ENCODE measurements at regions not wholly inside any gene's neighbourhood (a gene's known extent, or its start where the extent isn't known, plus 50 kb on each side); places are given as distances from the start of the nearest gene placed in this dataset.
"Not testable (repeated sequence)": the region's sequence is repeated elsewhere in the genome, so short reads cannot be mapped to it uniquely, and the experiment has no call there.

DNA sequence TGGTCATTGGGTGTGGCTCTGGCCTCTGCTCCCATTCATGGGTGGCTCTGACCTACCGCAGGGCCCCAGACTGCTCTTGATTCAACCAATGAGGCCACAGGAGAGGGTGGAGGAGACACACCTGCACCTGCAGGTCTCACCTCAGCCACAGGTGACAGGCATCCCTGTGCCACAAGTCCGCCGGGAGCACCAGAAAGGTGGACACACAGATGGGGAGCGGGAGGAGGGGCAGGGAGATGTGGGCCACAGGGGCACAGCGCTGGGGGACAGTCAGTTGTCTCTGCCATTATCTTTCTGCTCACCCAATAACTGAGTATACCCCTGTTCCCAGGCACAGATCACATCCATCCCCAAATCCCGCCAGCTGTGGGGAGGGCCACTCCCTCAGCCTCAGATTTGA lies 189.1 kb upstream of the SALL3 start:
- no peak for DNase-seq (ENCODE audit: low read depth)

DNA sequence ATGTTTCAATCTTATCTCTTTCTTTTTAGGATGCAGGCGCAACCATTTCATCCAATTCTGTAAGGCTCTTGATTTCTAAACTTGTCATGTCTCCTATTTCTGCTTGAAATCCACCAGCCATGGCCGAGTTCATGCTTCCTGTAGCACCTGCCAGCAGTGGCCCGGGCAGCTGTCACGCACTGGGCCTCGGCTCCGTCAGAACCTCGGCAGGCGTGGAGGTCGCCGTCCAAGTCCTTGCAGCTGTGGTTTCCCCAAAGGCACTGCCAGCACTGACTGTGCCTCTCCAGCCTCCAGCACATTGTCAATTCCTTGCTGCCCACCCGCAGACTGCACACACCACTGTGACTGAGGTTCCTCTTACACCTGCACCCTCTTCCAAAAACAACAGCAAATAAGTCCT lies 188.7 kb upstream of the SALL3 start:
- no peak for DNase-seq (ENCODE audit: low read depth)

DNA sequence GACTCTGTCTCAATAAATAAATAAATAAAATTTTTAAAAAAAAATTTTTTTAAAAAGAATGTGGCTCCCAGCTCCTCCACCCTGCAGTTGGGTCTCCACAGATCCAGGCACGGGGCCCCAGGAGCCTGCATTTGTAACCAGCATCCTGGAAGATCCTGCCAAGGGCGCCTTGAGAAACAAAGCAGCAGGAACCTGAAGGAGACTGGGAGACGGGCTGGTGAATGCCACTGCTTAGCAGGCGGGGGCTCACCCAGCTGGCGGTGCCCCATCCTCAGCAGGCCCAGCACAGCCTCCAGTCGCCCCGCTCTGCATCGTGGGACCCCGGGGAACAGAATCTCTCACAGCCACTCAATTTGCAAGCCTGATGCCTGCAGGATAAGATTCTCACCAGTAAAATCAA lies 187.5 kb upstream of the SALL3 start:
- no peak for DNase-seq (ENCODE audit: low read depth)

DNA sequence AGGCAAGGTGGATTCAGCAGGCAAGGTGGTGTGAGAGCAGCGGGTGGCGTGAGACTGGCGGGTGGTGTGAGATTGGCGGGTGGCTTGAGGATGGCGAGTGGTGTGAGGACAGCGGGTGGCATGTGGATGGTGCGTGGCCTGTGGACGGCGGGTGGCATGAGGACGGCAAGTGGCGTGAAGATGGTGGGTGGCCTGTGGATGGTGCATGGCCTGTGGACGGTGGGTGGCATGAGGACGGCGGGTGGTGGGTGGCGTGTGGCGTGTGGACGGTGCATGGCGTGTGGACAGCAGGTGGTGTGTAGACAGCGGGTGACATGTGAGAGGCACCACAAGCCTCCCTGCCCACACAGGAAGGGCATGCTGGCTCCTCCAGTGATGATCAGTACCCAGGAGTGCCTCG lies 186.9 kb upstream of the SALL3 start:
- no peak for DNase-seq (ENCODE audit: low read depth)

DNA sequence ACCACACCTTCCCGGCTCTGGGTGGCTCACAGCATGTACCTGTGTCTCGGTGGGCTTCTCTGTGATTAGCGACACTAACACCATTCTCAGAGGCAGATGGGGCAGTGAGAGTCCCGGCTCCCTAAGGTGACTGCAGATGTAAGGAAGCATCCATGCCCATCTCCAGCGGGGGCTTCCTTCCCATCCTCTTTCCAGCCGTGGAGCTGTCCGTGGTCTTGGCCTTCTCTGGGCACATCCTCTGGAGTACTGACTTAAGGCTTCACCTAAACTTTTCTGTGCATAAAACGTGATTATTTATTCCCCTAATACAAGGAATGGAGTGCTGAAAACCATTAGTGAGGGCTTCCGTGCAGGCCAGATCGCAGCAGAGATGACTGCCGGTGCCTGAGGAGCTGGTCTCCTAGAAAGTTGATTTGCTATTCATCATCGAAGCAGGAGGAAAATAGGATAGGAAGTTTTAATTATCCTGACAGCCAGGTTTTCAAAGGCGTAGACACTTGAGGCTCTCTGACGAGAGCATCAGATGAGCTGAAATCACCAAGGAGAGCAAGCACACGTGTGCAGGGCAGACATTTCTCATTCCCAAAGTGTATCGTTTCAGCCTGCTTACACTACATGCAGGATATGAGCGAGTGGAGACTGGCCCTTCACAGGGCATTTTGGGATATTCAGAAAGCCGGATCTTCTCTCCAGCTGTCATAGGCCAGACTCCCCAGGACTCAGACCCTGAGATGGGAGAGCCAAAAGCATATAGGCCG lies 186.1 kb upstream of the SALL3 start:
- no peak for DNase-seq (ENCODE audit: low read depth)

DNA sequence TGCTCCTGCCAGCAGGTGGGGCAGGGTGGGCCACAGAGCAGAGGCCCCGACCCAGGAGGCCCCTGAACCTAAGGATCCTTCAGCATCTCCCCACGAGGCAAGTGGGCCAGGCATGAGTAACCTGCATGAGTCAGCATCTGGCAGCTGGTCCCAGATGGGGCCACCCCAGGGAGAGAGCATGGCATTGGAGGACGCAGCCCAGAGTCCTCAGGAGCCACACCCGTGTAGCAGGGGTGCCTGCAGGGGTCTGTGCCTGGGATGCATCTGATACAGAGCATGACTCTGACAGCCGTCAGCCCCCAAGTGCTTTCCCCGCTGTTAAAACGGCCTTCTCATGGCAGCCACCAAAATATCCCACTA lies 185.6 kb upstream of the SALL3 start:
- DNase-seq (ENCODE audit: low read depth): no peak

DNA sequence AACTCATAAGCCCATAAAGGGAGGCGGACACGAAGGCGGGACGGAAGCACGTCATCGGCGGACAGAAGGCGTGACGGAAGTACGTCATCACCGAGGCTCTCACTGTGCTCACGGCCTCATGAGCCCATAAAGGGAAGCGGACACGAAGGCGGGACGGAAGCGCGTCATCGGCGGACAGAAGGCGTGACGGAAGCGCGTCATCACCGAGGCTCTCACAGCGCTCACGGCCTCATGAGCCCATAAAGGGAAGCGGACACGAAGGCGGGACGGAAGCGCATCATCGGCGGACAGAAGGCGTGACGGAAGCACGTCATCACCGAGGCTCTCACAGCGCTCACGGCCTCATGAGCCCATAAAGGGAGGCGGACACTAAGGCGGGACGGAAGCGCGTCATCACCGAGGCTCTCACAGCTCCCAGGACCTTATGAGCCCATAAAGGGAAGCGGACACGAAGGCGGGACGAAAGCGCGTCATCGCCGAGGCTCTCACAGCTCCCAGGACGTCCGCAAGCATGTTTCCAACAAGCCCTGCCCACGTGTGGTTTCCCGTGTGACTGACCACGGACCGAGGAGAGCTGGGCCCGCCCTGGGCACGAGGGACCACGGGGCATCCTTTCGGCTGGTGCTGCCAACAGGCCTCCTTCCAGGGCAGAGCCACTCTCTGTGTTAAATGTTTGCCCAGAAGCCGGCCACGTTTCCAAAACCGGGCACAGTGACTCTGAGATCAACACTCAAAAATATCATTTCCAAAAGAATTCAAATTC lies 182.7 kb upstream of the SALL3 start:
- DNase-seq (ENCODE audit: low read depth): no peak

DNA sequence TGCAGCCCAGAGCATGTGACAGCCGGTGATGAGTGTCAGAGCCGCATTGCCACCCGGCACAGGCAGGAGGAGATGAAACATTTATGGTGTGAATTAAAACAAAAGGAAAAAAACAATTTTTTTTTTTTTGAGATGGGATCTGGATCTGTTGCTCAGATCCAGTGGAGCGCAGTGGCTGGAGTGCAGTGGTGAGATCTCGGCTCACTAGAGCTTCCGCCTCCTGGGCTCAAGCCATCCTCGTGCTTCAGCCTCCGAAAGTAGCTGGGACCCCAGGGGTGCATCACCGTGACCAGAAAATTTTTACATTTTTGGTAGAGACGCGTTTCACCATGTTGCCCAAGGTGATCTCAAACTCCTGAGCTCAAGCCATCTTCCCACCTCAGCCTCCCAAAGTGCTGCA lies 182.1 kb upstream of the SALL3 start:
- no peak for DNase-seq (ENCODE audit: low read depth)

DNA sequence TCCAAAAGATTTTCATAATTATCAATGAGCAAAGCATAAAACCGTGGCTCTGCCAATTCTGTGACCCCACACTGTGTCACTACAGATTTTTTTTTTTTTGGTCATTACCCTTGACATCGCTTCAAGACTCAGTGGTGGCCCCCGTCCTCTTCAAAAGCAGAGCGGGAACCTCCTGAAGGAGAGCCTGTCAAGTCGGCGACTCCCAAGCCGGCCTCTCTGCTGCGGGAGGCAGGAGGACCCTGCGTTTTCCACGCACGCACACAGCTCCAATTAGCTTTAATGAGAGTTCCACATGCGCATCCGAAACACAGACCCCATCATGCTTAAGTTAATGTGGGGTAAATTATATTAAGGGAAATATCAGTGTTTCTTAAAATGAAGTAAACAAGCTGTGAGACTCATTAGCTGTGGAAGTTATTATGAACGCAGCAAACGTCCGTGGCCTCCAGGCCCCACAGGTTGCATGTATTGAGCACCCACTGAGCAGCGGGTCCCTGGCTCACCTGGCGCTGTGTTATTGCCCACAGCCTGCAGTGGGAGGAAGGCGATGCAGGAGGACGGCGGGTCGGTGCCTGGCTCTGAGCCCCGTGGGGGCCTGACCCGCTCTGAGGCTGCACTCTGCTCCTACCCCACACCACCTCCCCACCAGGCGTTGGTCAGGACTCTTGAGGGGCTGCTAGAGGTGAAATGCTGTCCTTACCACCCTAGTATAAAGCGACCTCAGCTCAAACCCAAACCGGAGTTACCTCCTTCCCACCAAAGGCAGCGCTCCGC lies 181.0 kb upstream of the SALL3 start:
- DNase-seq (ENCODE audit: low read depth): no peak

DNA sequence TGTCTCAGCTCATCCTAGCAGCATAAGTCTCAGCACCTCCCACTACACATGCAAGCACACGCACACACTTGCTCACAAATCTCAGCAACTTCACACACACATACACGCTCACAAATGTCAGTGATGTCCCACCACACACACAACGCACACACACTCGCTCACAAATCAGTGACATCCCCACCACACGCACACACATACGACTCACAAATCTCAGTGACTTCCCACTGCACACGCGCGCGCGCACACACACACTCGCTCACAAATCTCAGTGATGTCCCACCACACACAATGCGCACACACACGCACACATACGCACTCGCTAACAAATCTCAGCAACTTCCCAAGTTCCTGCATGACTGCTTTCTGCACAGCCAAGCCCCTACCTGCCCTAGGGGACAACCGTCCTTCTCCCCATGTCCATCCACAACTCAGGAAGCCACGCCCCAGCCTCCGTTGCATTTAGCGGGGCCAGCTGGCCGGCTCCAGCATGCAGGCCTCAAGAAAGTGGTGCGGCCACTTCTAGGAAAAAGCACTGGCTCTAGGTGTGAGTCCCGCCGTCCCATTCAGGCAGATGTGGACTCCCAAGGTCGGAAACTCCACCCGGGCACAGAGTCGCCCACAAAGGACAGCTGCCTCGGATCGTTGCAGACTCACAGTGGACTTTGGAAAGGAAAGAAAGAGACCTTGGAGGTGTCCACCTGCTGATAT lies 180.1 kb upstream of the SALL3 start:
- no peak for DNase-seq (ENCODE audit: low read depth)

DNA sequence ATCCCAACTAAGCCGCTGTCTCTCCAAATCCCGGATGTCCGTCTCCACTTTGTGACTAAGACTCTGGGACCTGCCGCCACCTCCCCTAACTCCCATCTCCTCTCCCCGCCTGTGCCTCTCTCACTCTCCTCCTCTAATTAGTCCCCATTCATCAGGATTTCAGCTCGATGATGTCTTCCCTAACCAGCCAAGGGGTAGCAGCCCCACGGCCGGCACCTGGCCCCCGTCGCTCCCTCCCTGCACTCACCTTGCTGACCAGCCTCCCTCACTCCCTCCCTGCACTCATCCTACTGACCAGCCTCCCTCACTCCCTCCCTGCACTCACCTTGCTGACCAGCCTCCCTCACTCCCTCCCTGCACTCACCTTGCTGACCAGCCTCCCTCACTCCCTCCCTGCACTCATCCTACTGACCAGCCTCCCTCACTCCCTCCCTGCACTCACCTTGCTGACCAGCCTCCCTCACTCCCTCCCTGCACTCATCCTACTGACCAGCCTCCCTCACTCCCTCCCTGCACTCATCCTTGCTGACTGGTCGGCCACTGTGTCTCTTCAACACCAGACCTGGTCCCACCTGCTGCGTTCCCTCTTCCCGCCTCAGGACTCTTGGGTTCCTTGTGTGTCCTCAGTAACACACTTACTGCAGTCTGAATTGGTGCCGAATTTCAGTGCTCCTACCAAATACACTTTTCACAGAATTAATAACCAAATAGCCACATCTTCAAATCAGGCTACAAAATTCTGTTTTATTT lies 179.3 kb upstream of the SALL3 start:
- not testable (repeated sequence) for DNase-seq (ENCODE audit: low read depth)

DNA sequence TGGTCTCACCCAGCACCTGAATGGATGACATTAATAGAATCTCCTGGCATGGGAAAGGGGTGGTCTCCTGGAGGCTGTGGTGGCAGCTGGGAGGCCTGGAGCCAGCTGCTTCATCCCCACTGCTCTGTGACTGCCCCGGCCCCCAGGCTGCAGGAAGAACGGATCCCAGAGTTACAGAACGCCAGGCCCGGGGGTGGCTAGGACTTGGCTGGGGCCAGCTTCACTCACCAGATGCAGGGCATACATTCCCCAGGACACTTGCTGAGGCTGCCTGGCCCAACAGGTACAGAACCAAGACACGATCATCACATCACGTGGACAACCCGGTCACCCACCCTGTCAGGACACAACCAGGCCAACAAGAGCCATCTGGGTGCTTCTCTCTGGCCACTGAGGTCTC lies 178.6 kb upstream of the SALL3 start:
- DNase-seq (ENCODE audit: low read depth): no peak

DNA sequence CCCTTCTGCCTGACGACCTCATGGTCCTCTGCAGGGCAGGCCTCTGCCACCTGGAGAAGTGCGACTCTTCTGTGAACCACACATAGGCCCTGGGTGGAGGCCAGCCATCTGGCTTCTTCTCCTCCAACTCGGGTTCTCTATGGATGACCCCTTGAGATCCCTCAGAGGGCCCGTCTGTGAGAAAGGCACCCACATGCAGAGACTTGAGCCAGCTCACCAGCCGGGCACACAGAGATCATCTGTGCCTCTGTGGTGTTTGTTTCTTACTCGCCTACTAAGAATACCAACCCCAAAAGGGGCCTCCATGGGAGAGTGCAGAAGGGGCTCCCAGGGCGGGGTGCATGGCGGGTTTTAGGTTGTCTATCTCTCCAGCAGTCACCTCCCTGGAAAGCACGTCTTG lies 176.5 kb upstream of the SALL3 start:
- DNase-seq (ENCODE audit: low read depth): no peak

DNA sequence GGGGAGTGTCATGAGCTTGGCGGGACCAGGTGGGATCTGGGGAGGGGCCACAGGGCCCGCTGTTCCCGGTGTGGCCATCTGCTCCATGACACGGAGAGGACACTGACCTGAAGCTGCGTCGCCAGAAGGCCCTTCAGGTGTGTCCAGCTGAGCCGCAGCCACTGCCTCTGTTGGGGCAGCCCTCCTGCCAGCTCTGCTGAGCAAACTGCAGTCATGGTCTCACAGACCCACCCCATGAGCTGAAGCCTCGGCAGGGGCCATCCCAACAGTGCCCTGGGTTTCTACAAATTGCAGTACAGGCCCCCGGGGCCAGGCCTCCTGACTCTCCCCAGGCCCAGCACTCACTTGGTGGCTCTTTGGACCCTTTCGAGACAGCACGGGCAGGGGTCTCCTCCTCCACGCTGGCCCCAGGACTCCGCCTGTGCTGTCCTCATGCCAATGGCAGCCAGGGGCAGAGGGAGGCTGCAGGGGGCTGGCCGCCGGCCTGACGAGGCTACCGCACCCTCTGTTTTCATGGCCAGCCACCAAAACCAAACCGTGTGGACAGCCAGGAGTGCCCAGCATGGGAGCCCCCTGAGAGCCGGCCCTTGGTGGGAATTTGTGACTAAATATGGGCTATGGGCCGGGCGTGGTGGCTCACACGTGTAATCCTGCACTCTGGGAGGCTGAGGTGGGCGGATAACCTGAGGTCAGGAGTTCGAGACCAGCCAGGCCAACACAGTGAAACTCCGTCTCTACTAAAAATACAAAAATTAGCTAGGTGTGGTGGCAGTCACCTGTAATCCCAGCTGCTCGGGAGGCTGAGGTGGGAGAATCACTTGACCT lies 175.2 kb upstream of the SALL3 start:
- DNase-seq (ENCODE audit: low read depth): no peak

DNA sequence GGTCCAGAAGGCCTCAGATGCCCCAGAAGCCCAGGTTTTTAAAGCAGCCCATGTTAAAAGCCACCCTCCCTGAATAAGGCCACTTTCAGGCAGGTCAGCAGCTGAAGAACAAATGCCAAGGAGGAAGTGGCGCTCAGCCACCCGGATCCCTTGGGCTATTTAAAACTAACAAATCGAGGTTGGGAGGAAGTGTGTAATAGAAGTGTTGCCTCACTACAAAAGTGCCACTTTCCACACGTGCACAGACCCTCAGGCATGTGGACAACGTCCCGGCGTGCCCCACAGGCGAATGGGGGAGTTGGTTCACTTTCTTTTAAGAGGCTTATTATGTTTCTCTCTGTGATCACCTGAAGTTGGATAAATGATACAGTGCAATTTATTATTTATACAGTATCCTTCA lies 173.8 kb upstream of the SALL3 start:
- DNase-seq (ENCODE audit: low read depth): no peak

DNA sequence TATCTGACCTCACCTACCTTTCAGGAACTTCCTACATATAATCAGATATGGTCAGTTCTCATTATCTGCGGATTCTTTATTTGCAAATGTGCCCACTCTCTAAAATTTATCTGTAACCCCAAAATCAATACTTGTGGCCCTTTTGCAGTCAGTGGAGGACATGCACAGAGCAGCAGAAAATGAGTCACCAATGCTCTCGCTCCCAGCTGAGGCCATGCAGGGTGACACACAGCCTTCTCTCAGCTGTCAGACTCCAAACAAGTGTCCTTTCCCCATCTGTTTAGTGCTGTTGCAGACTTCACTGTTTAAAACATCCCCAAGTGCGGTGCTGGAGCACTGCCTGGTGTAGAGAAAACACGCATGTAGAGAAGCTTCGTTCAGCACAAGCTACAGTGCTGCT lies 171.9 kb upstream of the SALL3 start:
- no peak for DNase-seq (ENCODE audit: low read depth)

DNA sequence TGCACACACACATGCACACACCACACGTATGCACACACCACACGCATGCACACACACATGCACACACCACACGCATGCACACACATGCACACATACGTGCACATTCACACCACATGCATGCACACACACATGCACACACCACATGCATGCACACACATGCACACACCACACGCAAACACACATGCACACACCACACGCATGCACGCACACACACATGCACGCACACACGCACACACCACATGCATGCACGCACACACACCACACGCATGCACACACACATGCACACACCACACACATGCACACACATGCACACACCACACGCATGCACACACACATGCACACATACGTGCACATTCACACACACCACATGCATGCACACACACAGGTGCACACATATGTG lies 169.8 kb upstream of the SALL3 start:
- DNase-seq (ENCODE audit: low read depth): no peak

DNA sequence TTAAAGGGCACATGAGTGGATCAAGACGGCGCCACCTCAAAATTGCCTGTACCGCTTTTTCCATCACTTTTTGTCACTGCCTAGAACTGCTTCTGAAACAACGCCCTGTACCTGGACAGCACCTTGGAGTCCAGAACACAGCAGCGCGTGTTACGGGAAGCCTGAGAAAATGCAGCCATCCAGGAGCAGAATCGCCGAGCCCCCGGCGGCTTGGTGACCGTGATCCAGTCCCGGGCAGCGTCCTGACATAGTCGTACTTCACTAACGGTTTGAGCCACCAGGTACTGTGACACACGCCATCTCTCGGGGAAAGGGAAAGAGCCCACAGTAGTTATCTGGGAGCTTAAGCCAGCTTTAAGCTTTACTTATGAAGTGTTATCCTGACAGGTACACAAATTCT lies 168.9 kb upstream of the SALL3 start:
- DNase-seq (ENCODE audit: low read depth): no peak

DNA sequence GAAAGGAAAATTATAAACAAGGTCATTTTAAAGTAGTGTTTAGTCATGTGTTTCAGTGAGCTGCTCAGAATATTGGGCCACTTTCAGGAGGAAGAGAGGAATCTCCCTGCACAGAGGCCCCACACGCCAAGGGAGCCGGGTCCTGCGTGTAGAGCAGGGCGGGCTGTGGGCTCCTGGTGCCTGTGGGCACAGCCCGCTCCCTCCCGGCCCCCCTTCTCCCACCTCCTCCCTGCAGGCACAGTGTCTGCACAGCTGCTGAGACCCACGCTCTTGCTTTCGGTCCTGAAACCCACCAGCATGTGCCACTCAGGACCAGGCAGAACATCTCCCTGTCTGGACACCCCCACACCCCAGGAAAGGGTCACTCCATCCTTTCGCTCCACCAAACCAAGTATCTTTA lies 167.6 kb upstream of the SALL3 start:
- no peak for DNase-seq (ENCODE audit: low read depth)

DNA sequence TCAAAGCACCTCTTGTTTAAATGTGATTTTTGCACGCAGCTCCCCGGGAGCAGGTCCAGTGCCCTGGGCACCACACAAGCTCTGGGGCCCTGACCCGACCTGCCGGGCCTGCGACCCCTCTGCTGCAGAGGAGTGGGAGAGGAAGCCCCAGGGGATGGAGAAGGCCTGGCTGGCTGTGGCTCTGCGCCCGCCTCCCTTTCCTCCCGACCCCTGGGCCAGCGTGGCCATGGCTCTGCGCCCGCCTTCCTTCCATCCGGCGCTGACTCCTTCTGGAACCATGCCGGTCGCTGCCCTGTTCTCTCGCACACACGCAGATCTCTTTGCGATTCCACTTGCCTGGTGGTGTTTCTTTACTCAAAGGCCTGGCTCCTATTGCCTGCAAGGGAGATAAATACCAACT lies 166.5 kb upstream of the SALL3 start:
- DNase-seq (ENCODE audit: low read depth): no peak
